ENCODE measurements at regions not wholly inside any gene's neighbourhood (a gene's known extent, or its start where the extent isn't known, plus 50 kb on each side); places are given as distances from the start of the nearest gene placed in this dataset.
"Not testable (repeated sequence)": the region's sequence is repeated elsewhere in the genome, so short reads cannot be mapped to it uniquely, and the experiment has no call there.

DNA sequence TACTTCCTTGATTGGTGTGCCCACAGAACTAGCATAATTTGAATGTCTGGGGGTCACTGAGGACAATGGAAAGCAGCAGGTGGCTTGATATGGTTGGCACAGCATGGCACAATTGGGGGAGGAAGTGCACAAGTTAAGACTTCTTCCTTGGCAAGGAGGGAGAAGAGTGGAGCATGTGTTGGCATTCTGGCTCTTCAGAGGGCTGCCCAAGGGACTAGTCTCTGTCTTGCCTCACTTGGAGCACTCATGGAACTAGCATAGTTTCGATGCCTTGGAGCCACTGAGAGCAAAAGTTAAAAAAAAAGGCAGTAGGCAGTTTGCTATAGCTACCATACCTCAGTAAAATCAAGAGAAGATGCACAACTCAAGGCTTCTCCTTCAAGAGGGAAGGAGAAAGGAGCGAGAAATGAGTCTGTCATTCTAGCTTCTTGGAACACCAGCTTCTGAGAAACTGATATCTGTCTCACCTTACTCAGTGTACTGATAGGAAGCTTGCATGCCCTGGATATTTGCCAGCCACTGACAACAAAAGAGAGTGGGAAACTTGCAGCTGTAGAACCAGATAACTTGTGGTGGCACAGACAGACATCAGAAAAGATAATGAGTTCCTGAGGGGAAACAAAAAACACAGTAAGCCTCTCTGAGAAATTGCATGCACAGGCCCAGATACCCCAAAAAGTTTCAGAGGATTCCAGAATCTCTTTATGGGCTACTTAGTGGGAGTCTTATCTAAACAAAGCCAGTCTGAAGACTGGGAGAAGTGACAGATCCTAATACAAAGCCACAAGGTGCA lies 207.5 kb upstream of the SAMSN1 start:
- no peak for DNase-seq

DNA sequence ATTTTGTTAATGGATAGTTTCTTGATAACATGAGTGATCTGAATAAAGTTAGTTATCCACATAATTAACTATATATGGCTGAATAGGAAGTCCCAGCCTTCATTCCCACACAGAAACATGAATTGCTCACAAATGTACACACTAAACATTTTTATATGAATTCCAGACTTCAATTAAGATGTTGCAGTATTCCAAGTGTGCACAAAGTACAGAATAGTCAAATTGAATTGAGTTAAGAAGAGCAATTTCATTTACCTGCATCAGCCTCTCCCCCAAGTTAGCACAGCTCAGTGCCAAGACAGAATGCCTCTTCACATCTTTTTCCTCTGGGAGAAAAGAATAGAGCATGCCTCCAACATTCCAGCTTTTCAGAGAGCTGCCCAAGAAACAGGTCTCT lies 207.0 kb upstream of the SAMSN1 start:
- DNase-seq: no peak

DNA sequence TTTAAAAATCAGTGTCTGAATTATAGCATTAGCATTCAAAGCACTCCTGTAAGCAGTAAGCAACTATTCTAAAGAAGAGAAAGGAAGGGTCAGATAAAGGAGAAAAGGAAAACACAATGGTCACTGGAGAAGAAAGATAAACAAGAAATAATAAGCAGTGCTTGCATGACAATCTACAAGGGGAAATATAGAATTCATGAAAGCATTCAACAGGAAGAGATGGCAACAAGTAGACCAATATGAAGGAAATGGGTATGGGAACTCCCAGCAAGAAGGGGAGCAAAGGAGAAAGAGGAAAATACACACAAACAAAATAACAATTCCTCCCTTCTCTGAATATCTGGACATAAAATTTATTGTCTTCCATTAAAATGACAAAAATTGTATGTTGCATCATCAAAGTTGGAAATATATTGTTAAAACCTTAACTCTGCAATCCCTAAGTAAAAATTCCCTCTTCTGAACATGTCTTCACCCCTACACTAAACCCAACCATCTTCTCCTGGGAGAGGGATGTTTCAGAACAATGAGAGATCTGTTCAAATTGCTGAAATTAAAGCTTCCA lies 206.3 kb upstream of the SAMSN1 start:
- DNase-seq: no peak

DNA sequence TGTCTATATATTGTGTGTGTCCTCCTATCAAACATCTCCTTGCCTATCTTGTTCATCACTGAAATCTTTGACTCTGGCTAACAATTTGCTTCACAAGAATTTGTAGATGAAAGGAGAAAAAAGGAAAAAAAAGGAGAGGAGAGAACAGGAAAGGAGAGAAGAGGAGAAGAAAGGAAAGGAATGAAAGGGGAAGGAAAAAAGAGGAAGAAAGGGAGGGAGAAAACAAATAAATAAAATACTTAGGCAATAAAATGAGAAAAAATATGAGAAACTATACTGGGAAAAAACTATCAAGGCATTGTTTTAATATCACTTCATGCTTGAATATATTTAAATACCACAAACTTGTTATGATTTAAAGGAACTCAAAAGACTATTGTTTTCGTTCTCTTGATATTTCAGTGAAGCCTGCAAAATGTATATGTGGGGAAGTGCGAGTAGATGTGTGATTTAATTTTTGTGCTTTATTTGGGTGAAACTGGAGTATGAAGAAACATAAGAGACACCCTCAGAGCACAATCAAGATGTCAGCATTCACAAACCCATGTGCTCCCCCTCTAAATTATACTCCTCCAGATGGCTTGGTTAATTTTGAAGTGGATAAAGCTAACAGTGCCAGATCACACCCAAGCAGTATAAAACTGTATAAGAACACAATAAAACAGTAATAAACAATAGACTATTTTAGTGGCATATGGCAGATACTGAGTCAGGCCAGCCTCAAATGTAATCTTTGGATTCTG lies 205.7 kb upstream of the SAMSN1 start:
- DNase-seq: no peak

DNA sequence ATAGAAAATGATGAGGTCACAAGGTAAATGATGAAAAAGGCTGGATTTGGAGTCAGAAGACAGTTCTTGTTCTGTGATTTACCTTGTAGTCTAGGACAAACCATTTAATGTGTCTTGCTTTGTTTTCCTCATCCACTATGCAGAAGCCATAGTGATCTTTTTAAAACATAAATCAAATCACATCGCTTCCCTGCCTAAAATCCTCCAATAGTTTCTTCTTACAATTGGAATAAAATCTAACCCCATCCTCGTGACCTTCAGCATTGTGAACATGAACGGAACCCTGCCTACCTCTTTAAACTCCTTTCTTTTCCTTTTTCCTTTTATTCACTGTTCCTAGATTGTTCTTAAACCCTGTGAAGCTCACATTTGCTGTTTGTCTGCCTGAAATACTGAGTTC lies 204.9 kb upstream of the SAMSN1 start:
- DNase-seq: no peak

DNA sequence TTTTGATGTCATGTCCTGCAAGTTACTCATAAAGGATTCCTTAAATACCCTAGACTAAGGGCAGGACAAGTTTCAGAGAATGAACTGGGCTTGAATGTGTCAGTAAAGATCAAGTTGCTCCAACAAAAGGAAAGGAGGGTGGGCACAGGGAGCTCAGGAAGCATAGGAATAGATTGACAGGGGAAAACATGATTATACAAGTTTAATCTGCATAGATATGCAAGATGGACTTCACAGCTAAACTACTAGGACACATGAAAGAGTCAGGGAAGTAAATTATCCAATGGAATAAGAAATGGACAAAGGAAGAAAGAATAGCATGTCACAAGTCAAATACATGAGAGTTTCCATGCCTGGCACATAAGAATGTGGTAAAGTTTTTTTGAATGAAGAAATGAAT lies 203.9 kb upstream of the SAMSN1 start:
- no peak for DNase-seq

DNA sequence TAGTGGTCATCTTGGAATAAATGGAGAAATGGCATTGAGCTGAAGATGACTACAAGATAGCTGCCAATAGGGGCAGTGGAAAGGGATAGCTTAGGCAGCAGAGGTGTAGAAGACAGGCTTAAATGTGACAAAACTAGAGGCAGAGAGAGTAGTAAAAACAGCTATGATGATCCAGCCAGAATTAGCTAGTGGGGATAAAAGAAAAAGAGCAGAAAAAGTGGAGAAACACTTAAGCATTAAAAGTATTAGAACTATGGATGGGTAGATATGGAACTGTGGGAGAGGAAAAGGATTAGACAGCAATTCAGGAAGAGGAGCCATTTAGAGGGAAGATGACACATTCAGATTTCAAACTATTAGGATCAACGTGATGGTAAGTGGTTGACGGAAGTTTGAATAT lies 202.5 kb upstream of the SAMSN1 start:
- DNase-seq: no peak

DNA sequence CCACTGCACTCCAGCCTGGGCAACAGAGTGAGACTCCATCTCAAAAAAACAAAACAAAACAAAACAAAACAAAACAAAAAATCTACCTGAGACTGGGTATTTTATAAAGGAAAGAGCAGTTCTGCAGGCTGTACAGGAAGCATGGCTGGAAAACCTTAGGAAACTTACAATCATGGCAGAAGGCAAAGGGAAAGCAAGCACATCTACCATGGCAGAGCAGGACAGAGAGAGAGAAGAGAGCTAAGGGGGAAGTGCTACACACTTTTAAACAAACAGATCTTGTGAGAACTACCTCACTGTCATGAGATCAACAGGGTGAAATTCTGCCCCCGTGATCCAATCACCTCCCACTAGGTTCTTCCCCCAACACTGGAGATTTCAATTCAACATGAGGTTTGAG lies 198.3 kb upstream of the SAMSN1 start:
- no peak for DNase-seq

DNA sequence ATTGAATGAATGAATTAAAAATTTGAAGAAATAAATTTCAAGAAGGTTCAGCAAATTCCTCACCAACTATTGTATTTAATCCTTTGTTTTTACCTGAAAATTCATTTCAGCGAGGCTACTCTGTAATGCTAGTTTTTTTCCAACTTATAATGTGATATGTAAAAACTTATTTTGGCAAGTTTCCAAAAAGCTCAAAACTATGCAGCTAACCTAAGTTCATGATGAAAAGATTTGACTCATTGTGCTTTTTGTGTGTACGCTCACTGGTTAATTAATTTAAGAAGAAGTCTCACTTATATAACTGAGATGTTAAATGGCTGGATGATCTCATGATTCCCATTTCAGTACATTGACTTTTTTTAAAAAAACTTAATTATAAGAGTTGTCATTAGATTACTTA lies 196.0 kb upstream of the SAMSN1 start:
- DNase-seq: no peak

DNA sequence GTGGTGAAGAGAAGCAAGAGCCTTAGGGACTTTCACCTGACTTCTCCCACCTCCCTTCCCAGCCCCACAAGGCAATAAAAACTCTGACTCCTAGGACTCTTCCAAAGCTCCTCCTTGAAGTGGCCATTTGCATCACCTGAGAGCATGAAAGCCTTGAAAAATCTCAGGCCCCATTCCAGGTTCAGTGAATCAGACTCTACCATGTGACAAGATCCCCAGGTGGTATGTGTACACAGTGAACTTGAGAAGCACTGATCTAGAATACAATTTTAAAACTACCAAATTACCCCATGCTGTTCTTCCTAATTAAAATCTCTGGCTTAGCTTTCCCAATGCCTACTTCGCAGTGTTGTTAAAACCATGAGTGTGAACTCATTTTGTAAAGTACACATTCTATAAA lies 195.1 kb upstream of the SAMSN1 start:
- DNase-seq: no peak

DNA sequence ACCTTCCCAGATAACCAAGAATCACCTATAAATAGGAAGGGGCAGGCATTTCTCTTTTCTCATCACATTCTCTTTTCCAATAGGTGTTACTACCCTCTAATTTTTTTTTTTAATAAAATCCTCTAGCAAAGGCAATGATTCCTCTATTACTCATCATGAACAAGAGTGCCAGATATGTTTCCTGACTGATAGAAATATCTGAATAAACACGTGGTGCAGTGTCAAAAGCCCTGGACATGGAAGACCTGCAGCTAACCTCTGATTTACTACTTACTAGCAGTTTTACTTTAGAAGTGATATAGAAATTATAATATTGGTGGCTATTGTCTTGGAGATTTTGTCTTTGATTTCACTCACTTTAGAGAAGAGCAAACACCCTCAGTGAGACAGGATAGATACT lies 194.6 kb upstream of the SAMSN1 start:
- DNase-seq: no peak

DNA sequence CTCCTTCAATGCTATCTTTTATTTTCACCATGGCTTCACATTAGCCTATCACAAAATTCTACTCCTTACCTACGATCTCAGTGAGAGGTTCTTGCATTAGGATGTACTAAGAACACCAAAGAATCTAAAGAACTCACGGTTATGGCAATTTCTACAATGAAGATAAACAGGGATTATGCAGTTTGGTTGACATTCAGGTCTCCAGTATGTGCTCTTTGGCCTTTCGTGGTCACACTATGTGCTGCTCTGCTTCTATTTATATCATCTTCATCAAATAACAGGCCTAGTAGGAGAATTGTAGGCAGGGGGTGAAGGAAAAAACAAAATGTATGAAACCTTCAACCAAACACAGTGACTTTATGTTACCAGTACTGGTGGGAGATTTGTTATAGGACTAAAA lies 194.0 kb upstream of the SAMSN1 start:
- DNase-seq: no peak

DNA sequence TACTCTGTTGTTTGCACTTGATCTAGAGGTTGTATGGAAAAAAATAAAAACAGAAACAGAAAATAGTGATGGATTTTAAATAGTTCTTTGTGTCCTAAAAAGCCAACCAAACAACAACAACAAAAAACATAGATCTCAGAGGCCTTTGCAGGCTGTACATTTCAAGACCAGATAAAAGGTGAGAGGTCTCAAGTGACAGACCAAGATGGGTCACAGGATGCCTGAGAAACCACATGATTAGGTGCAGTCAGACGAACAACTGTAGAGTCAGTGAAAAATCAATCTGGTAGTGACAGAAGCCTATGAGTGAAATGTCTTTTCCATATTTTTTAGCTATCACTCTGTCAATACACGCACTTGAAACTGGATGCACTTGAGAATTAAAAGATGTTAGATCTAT lies 193.5 kb upstream of the SAMSN1 start:
- no peak for DNase-seq

DNA sequence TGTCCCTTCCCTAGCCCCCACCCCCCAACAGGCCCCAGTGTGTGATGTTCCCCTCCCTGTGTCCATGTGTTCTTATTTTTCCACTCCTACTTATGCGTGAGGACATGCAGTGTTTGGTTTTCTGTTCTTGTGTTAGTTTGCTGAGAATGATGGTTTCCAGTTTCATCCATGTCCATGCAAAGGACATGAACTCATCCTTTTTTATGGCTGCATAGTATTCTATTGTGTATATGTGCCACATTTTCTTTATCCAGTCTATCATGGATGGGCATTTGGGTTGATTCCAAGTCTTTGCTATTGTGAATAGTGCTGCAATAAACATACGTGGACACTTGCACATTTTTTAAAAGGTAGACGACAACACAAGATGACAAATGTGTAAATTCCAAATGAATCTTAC lies 192.5 kb upstream of the SAMSN1 start:
- not testable (repeated sequence) for DNase-seq

DNA sequence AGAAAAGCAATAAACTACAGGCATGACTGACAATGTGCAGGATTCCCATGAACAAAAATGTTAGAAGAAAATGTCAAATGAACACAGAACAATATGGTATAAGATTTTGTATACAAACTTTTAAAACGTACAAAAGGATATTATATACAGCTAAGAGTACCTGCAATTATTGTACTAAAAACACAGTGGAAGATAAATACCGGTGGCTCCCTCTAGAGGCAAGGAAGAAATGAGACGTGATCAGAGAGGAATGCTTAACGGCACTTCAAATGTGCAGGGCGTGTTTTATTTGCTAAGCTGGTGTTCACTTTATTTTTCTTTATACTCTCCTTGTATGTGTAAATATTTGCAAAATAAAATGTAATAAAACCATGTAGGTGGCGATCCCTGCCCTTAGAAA lies 191.8 kb upstream of the SAMSN1 start:
- DNase-seq: peak; percentile 36 to 65

DNA sequence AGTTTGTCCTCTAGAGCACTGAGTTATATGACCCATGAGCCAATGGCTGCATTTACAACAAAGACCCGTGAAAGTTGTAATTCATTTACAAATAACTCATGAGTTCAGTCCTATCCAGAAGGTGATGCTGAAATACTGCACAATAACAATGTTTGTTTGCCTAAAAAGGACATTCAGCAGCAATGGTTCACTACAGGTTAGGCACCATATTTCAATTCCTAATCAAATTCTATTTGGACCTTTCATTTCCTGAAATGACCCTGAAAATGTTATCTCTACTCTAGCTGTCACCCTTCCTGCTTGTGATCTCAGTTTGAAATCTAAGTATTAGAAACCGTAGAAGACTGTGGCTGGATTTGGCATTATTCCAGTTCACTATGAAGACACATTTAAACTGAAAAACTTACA lies 191.2 kb upstream of the SAMSN1 start:
- DNase-seq: no peak

DNA sequence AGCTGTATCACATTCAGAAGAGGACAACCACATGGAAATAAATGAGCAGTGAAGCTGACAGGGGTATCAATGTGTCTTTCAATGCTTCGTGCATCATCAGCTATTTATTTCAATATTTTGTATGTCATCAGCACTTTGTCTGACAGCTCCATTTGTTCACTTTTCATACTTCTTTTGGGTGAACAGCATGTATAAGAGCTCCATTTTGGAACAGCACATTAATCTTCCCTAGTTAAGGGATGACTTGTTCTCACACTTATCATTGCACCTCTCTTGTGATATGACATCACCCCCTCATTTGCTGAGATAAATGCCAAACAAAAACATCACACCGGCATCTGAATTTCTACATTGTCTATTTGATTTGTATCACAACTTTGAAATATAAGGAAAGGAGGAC lies 190.6 kb upstream of the SAMSN1 start:
- no peak for DNase-seq

DNA sequence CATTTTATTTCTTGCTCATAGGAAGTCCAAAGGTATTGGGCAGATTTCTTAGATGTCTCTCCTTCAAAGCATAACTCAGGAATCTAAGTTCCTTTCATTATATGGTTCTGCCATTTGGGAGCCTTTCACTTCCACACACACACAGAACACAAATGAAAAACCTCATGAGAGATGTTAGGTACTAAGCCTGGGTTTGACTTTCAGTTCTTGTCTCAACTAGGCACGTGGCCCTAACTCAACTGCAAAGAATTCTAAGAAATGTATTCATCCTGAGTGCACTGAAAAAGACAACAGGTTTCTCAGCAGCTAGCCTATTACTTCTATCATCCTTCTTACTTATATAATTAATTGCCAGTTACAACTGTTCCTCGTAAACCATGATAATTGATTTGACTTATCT lies 190.0 kb upstream of the SAMSN1 start:
- DNase-seq: peak; percentile 2 to 8

DNA sequence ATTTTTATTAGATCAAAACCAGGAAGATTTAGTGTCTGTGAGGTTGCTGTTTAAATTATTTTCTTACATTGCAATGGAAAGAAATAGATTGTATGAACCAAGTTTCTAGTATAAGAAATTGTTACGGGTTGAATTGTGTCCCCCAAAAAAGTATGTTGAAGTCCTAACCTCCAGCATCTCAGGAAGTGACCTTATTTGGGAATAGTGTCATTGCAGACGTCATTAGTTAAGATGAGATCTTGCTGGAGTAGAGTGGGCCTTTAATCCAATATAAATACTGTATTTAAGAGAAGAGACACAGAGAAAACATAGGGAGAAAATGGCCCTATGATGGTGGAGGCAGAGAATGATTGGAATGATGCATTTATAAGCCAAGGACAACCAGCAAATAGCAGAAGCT lies 188.7 kb upstream of the SAMSN1 start:
- no peak for DNase-seq

DNA sequence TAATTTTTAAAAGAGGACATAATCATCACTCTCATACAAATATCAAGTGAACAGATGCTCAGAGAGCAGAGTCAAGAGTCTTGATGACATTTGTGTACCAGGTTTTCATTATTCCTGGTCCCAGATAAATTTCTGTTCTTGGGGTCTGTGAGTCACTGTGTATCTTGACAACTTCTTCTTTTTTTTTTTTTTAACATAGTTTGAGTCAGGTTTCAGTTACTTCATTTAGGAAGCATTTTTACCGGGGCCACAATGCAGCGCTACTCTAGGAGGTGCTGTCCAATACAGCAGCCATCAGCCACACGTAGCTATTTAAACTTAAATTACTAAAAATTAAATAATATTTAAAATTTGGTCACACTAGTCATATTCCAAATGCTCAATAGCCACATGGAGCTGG lies 188.1 kb upstream of the SAMSN1 start:
- no peak for DNase-seq

DNA sequence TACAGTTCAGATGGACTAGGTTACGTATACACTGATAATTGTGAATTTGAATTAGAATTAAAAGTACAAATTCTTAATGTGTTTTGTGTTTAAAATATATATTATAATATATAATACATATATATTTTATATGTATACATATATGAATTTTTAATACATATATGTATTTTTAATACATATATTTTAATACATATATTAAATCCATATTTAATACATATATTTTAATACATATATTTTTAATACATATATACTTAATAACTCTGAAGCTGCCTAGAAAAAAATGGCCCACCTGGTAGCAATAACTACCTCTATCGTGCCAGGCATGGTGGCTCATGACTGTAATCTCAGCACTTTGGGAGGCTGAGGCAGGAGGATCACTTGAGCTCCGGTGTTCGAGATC lies 179.1 kb upstream of the SAMSN1 start:
- DNase-seq: no peak

DNA sequence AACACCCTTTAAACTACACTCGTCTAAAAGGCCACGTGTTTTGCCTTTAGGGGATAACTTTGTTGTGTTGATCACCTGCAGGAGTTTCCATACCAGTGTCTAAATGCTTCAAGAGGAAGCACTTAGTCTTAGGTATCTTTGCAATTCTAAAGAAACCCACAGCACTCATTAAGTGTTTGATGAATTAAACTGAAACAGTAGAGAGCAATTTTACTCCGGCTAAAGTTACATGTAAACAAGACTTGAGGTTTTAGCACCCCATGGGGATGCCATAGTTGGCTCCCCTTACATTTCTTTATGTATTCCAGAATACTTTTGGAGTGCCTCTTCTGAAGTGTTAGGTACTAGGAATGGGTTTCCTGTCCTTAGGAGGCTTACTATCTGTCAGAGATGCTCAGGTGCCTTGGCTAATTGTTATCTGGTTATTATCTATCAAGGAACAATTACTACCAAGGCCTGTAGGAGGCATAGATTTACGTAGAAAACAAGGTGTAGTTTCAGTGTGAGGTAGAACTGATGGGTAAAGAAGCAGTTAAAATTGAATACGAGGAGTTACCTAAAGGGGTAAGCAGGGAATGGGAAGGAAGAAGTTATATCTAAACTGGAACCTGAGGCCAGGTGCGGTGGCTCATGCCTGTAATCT lies 176.8 kb upstream of the SAMSN1 start:
- no peak for DNase-seq

DNA sequence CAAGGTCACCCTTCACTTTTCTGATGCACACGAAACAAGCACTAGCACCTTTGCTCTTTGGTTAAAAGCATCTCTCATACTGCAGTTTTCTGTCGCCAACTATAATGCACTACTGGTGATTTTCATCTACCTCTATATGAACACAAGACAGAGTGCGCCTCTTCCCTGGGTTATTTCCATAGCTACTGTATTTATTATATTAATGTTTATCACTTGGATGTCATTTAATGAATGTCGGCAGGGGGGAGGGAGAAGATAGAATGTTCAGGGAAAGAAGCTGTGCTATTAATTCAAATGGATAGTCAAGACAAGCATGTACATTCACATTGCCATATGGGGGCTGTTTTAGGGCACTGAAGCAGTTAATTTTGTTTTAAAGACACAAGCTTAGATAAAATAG lies 174.1 kb upstream of the SAMSN1 start:
- no peak for DNase-seq

DNA sequence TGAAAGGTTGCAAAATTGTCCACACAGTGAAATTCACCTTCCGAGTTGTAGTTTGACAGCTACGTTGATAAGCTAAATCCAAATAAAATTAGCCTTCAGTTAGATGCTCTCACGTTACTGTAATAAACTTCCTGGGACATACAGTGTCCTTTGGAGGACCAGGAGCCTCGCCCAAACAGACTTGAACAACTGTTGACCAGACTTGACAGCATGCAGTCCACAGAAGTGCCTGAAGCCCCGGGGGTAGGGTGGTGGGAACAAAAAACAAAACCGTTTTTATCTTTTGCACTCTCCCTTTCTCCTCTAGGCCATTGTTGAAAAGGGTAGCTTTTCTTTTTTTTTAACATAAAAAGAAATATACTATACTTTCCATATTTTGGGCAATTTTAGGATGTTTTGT lies 172.8 kb upstream of the SAMSN1 start:
- no peak for DNase-seq
